CD4-positive, alpha-beta memory T cell (primary cell): ENCODE measurements at regions not wholly inside any gene's neighbourhood (a gene's known extent, or its start where the extent isn't known, plus 50 kb on each side); places are given as distances from the start of the nearest gene placed in this dataset.

ENCODE experiments used
- CTCF ChIA-PET: fragments of 350-600 bp; sonication (Branson Sonifier 250); formaldehyde crosslinking; loops from one replicate; lab custom pipeline; 2021; ENCODE audit warnings: inconsistent platforms; ENCODE audit not compliant: partially characterized antibody; lab: Charles Lee
- POLR2A ChIA-PET: fragments of 350-600 bp; sonication (Branson Sonifier 250); formaldehyde crosslinking; loops from one replicate; lab custom pipeline; 2021; ENCODE audit not compliant: partially characterized antibody; lab: Charles Lee
- DNase-seq, 5 donors: peaks; one replicate each; pipeline versions ENCODE4 v3.0.0 to v3.0.0-alpha.2; 2020 to 2022; ENCODE audit warnings: mixed read lengths in 1 of 5
- H3K27ac ChIP-seq: one replicate; pipeline ENCODE4 v1.7.0; 2013; ENCODE audit warnings: low read depth, low read length
- H3K27me3 ChIP-seq: 2 replicates; pipeline ENCODE4 v1.7.0; 2013; ENCODE audit warnings: mild to moderate bottlenecking, low read length, moderate library complexity; ENCODE audit not compliant: insufficient read depth
- H3K36me3 ChIP-seq: 2 replicates; pipeline ENCODE4 v1.7.0; 2013; ENCODE audit warnings: mild to moderate bottlenecking, low read length, moderate library complexity; ENCODE audit not compliant: insufficient read depth
- H3K4me1 ChIP-seq: 2 replicates; pipeline ENCODE4 v1.7.0; 2013; ENCODE audit warnings: mild to moderate bottlenecking, low read length, moderate library complexity; ENCODE audit not compliant: insufficient read depth
- H3K4me3 ChIP-seq, 2 donors: one replicate each; pipeline ENCODE4 v1.7.0; 2013; ENCODE audit warnings: low read length in 2 of 2, mild to moderate bottlenecking in 1 of 2
- H3K9me3 ChIP-seq, 2 donors: one replicate each; pipeline ENCODE4 v1.7.0; 2013; ENCODE audit warnings: low read length in 2 of 2, control low read depth in 1 of 2; ENCODE audit not compliant: control insufficient read depth in 1 of 2
- H3K27ac Mint-ChIP-seq, 7 donors: one replicate each; pipeline ENCODE4 v1.8.0; 2020 to 2021; ENCODE audit warnings: mixed read lengths in 7 of 7, mild to moderate bottlenecking in 6 of 7, inconsistent platforms in 3 of 7, moderate library complexity in 3 of 7
- H3K27me3 Mint-ChIP-seq, 2 donors: one replicate each; pipeline ENCODE4 v1.8.0; 2020 to 2021; ENCODE audit warnings: mixed read lengths in 2 of 2
- H3K36me3 Mint-ChIP-seq, 2 donors: one replicate each; pipeline ENCODE4 v1.8.0; 2020 to 2021; ENCODE audit warnings: mixed read lengths in 2 of 2, inconsistent platforms in 1 of 2, mild to moderate bottlenecking in 1 of 2
- H3K4me1 Mint-ChIP-seq, 4 donors: one replicate each; pipeline ENCODE4 v1.8.0; 2020 to 2021; ENCODE audit warnings: mixed read lengths in 4 of 4, mild to moderate bottlenecking in 1 of 4
- H3K4me3 Mint-ChIP-seq, 8 donors: one replicate each; pipeline ENCODE4 v1.8.0; 2020 to 2021; ENCODE audit warnings: mixed read lengths in 8 of 8, mild to moderate bottlenecking in 7 of 8, moderate library complexity in 6 of 8, inconsistent platforms in 3 of 8
- H3K9me3 Mint-ChIP-seq, 8 donors: one replicate each; pipeline ENCODE4 v1.8.0; 2020 to 2021; ENCODE audit warnings: mixed read lengths in 8 of 8, mild to moderate bottlenecking in 5 of 8, inconsistent platforms in 3 of 8, moderate library complexity in 1 of 8
- intact Hi-C: fragments of 100-400 bp; cut with micrococcal nuclease; formaldehyde crosslinking; loops from one replicate; pipeline ENCODE4 v1.15.1; 2023

DNA sequence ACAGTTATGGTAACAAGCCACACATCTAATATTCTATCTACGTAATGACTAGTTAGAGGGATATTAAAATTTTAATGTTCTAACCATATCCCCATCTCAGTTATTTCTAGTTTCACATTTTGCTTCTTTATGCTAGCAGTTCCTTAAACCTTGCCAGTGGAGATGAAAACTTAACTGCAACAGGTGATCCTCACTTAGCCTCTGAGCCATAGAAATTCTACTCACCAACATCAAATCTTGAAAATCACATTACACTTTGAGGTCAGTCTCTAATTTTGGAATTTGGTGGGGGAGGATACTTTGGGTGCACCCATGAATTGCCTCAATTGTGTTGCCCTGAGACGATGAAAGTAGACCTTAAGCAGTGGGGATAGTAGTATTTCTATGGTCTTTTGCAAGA is 256.4 kb downstream of the GATA3 start:
- no peak overlapping the region for H3K4me3 Mint-ChIP-seq

DNA sequence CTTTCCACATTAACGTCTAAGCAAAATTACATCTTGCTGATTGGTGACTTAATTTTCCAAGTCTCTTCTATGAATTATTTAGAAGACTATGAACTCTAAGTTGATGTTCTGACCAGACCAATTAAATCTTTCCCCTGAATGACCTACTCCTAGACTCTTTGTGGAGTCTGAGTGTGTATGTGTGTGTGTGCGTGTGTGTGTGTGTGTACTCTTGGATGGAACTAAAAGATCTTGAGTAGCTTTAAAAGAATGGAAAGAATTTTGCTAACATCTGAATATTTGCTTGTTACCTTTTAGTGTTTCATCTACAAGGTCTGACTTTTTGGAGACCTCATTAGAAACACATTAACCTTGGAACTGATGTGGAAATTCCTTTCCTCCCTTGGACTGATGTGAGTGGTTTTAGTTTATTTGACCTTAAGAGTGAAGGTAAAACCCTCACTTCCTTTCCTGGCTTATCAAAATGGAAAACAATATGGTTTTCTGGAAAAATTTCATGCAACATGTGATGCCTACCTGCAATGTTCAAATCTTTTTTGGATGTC is 257.1 kb downstream of the GATA3 start:
- DNase-seq: no peak
- H3K9me3 Mint-ChIP-seq: peaks cover 0 to 2% (median 0%) of the 10 kb centered on the region in 8 donors
- H3K27ac Mint-ChIP-seq: no peak overlapping the region
- H3K4me1 Mint-ChIP-seq: peaks cover 0 to 6% (median 3%) of the 10 kb centered on the region in 4 donors
- no peaks in the 10 kb centered on the region for H3K9me3 ChIP-seq
- no peaks in the 10 kb centered on the region for H3K36me3 Mint-ChIP-seq
- ChIA-PET CTCF (no interaction called here), POLR2A (no interaction called here)
- no peaks in the 10 kb centered on the region for H3K36me3 ChIP-seq
- no peaks in the 10 kb centered on the region for H3K27me3 ChIP-seq
- no peak overlapping the region for H3K27ac ChIP-seq
- intact Hi-C loops: no loop called here
- no peak overlapping the region for H3K4me3 Mint-ChIP-seq
- no peaks in the 10 kb centered on the region for H3K4me1 ChIP-seq
- no peak overlapping the region for H3K4me3 ChIP-seq
- no peaks in the 10 kb centered on the region for H3K27me3 Mint-ChIP-seq

More for the DNA sequence above, 256.4 kb downstream of the GATA3 start:
- ChIA-PET POLR2A (no interaction called here), CTCF (no interaction called here)
- Mint-ChIP-seq H3K27me3 (no peaks in the 10 kb centered on the region), H3K4me1 (peaks cover 0 to 6% (median 3%) of the 10 kb centered on the region in 4 donors), H3K9me3 (peaks cover 0 to 2% (median 0%) of the 10 kb centered on the region in 8 donors), H3K36me3 (no peaks in the 10 kb centered on the region), H3K27ac (no peak overlapping the region)
- H3K36me3 ChIP-seq: no peaks in the 10 kb centered on the region
- H3K9me3 ChIP-seq: no peaks in the 10 kb centered on the region
- no peak overlapping the region for H3K27ac ChIP-seq
- no peak for DNase-seq
- H3K27me3 ChIP-seq: no peaks in the 10 kb centered on the region
- H3K4me1 ChIP-seq: no peaks in the 10 kb centered on the region
- intact Hi-C loops: no loop called here
- no peak overlapping the region for H3K4me3 ChIP-seq

DNA sequence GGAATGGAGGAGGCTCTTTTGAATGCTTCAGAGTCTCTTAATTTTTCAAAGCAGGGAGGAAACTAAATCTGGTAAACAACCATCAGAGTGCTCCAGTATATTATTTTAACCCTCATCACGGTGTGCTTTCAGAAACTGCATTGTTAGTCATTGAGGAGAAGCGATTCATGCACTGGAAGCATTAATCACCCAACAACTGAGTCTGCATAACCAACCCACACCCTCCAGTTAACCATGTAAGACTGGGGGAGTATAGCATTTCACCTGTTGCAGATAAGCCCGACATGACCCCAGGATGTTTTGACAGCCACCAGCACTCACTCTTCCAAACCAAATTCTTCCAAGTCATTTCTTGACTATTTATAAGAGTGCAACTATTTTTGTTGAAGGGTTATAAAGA is 257.6 kb downstream of the GATA3 start:
- H3K27ac ChIP-seq: no peak overlapping the region
- no peaks in the 10 kb centered on the region for H3K27me3 Mint-ChIP-seq
- H3K36me3 Mint-ChIP-seq: no peaks in the 10 kb centered on the region
- H3K27me3 ChIP-seq: no peaks in the 10 kb centered on the region
- no peak overlapping the region for H3K27ac Mint-ChIP-seq
- DNase-seq: no peak
- no peaks in the 10 kb centered on the region for H3K9me3 ChIP-seq
- no peak overlapping the region for H3K4me3 Mint-ChIP-seq
- CTCF ChIA-PET: no interaction called here
- H3K36me3 ChIP-seq: no peaks in the 10 kb centered on the region
- POLR2A ChIA-PET: no interaction called here
- no peaks in the 10 kb centered on the region for H3K4me1 ChIP-seq
- no peak overlapping the region for H3K4me3 ChIP-seq
- peaks cover 0 to 5% (median 3%) of the 10 kb centered on the region in 4 donors for H3K4me1 Mint-ChIP-seq
- intact Hi-C loops: no loop called here
- H3K9me3 Mint-ChIP-seq: peaks cover 0 to 2% (median 0%) of the 10 kb centered on the region in 8 donors

DNA sequence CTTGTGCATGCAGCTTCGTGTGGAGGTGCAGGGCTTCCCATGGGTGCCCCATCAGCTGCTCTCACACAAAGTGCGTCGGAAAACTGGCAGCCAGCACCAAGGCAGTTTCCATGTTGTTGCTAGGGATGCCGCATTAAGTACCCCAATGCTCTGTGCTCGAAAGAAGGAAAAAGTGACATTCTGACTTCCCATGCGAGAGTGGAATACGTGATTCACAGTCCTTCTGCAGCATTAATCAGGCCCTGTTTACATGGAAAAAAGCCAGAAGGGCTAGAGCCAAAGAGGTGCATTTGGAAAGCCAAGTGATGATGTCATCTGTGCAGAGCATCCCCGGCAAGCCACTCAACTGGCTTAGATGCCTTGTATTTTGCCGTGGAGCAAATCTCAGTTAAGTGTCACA is 258.3 kb downstream of the GATA3 start:
- no peak overlapping the region for H3K27ac Mint-ChIP-seq
- POLR2A ChIA-PET: no interaction called here
- intact Hi-C loops: no loop called here
- no peak overlapping the region for H3K4me3 Mint-ChIP-seq
- Histone ChIP-seq H3K27me3 (no peaks in the 10 kb centered on the region), H3K4me1 (no peaks in the 10 kb centered on the region), H3K36me3 (no peaks in the 10 kb centered on the region), H3K9me3 (no peaks in the 10 kb centered on the region), H3K27ac (no peak overlapping the region), H3K4me3 (no peak overlapping the region)
- DNase-seq: no peak
- peaks cover 0 to 2% (median 0%) of the 10 kb centered on the region in 8 donors for H3K9me3 Mint-ChIP-seq
- no peaks in the 10 kb centered on the region for H3K36me3 Mint-ChIP-seq
- no peaks in the 10 kb centered on the region for H3K27me3 Mint-ChIP-seq
- CTCF ChIA-PET: no interaction called here
- peaks cover 0 to 5% (median 3%) of the 10 kb centered on the region in 4 donors for H3K4me1 Mint-ChIP-seq

DNA sequence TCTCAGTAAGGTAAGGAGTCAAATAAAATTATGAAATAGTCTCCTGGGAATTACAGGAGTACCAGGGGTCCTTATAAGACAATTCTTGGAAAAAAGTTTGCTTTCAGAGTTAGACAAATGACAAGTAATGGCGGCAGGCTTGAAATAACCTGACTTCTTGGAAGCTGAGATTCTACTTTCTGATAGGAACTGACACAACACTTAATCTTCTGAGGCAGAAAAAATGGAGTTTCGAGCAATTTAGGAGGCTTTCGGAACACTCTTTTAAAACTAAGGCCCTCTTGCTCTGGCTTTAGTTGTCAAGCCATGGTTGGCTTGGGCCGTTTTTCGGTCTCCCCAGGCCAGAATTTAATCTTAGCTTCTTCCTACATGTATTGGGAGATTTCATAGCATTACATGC is 260.0 kb downstream of the GATA3 start:
- CTCF ChIA-PET: interaction anchor here (0.9 kb wide), 1 partner anchor 112 kb away, joined by 3 read pairs; no protein-coding TSS in a partner anchor
- H3K9me3 Mint-ChIP-seq: peaks cover 0 to 2% (median 0%) of the 10 kb centered on the region in 8 donors
- peak overlapping the region in 1 of 7 donors; percentile 13 for H3K27ac Mint-ChIP-seq

DNA sequence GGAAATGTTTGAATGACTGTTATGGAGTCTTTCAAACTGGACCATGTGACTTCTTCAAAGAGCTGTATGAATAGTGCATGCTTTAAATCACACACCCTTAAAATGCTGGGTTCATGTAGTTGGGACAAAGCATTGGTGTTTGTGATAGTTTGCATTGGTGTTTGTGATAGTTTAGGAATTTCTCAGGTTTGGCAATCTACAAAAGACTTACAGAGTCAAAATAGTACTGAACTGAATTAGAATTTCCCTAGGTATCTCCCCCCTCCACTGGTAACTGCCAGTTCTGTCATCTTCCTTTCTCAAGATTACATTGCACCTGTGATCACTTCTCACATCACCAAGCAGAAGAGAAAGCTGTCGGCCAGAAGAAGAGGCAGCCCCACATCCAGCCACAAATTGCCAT is 261.1 kb downstream of the GATA3 start:
- ChIA-PET POLR2A (no interaction called here), CTCF (interaction anchor here (0.9 kb wide), 1 partner anchor 87 kb away, joined by 3 read pairs; no protein-coding TSS in a partner anchor)
- Histone ChIP-seq H3K9me3 (no peaks in the 10 kb centered on the region), H3K27ac (no peak overlapping the region), H3K36me3 (no peaks in the 10 kb centered on the region), H3K4me1 (no peaks in the 10 kb centered on the region), H3K4me3 (no peak overlapping the region), H3K27me3 (no peaks in the 10 kb centered on the region)
- Mint-ChIP-seq H3K27me3 (no peaks in the 10 kb centered on the region), H3K9me3 (peaks cover 0 to 2% (median 0%) of the 10 kb centered on the region in 8 donors), H3K4me1 (peaks cover 2 to 5% (median 4%) of the 10 kb centered on the region in 4 donors), H3K36me3 (no peaks in the 10 kb centered on the region), H3K4me3 (no peak overlapping the region), H3K27ac (peak overlapping the region in 1 of 7 donors; percentile 51)
- intact Hi-C loops: no loop called here
- DNase-seq: no peak

More for the DNA sequence above, 260.0 kb downstream of the GATA3 start:
- H3K27ac ChIP-seq: no peak overlapping the region
- no peaks in the 10 kb centered on the region for H3K27me3 ChIP-seq
- intact Hi-C loops: no loop called here
- no peak overlapping the region for H3K4me3 ChIP-seq
- DNase-seq: no peak
- no peaks in the 10 kb centered on the region for H3K9me3 ChIP-seq
- no peaks in the 10 kb centered on the region for H3K4me1 ChIP-seq
- peaks cover under 1 to 5% (median 3%) of the 10 kb centered on the region in 4 donors for H3K4me1 Mint-ChIP-seq
- no peaks in the 10 kb centered on the region for H3K27me3 Mint-ChIP-seq
- no peaks in the 10 kb centered on the region for H3K36me3 ChIP-seq
- POLR2A ChIA-PET: interaction anchor here (0.5 to 1.2 kb wide), 2 partner anchors 11 to 131 kb away, joined by 3 to 4 read pairs; no protein-coding TSS in a partner anchor
- no peak overlapping the region for H3K4me3 Mint-ChIP-seq
- H3K36me3 Mint-ChIP-seq: no peaks in the 10 kb centered on the region

DNA sequence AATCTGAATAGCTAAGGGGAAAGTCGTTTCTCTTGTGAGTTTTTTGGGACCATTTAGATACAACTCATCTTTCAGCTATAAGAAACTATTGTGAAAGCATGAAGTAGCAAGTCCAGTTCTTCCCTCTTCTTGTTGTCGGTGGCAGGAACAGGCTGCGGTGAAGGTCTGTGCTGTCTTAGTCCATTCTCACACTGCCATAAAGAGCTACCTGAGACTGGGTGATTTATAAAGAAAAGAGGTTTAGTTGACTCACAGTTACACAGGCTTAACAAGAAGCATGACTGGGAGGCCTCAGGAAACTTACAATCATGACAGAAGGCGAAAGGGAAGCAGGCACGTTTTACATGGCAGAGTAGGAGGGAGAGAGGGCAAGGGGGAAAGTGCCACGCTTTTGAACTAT is 261.8 kb downstream of the GATA3 start:
- CTCF ChIA-PET: interaction anchor here (0.9 kb wide), 1 partner anchor 86 kb away, joined by 3 read pairs; no protein-coding TSS in a partner anchor
- Mint-ChIP-seq H3K4me3 (no peak overlapping the region), H3K36me3 (no peaks in the 10 kb centered on the region), H3K9me3 (peaks cover 0 to 3% (median 0%) of the 10 kb centered on the region in 8 donors), H3K4me1 (peaks cover 2 to 5% (median 4%) of the 10 kb centered on the region in 4 donors), H3K27ac (no peak overlapping the region), H3K27me3 (no peaks in the 10 kb centered on the region)
- H3K9me3 ChIP-seq: no peaks in the 10 kb centered on the region
- intact Hi-C loops: no loop called here
- H3K4me1 ChIP-seq: no peaks in the 10 kb centered on the region
- no peaks in the 10 kb centered on the region for H3K36me3 ChIP-seq
- no peak for DNase-seq
- H3K27ac ChIP-seq: no peak overlapping the region
- H3K4me3 ChIP-seq: no peak overlapping the region
- POLR2A ChIA-PET: no interaction called here
- no peaks in the 10 kb centered on the region for H3K27me3 ChIP-seq
